Karpas-422 (cell line): ENCODE measurements at regions not wholly inside any gene's neighbourhood (a gene's known extent, or its start where the extent isn't known, plus 50 kb on each side); places are given as distances from the start of the nearest gene placed in this dataset.

Experiments
- DNase-seq: peaks from one replicate; pipeline ENCODE4 v3.0.0-alpha.2; 2015
- H2AFZ ChIP-seq: fragments of 200-600 bp; sonication (generic); 2 replicates; pipeline ENCODE4 v1.6.1; 2014; ENCODE audit warnings: antibody characterized with exemption, low read length, mixed read lengths
- H3K27ac ChIP-seq: fragments of 200-600 bp; sonication (generic); 2 replicates; pipeline ENCODE4 v1.5.1; 2014; ENCODE audit warnings: mild to moderate bottlenecking, low read length, moderate library complexity
- H3K27me3 ChIP-seq: fragments of 200-600 bp; sonication (generic); 2 replicates; pipeline ENCODE4 v1.6.1; 2014; ENCODE audit warnings: low read length, mixed read lengths
- H3K36me3 ChIP-seq: fragments of 200-600 bp; sonication (generic); 2 replicates; pipeline ENCODE4 v1.6.1; 2014; ENCODE audit warnings: low read length, mixed read lengths; ENCODE audit not compliant: insufficient read depth
- H3K4me1 ChIP-seq: fragments of 200-600 bp; sonication (generic); 2 replicates; pipeline ENCODE4 v1.6.1; 2014; ENCODE audit warnings: mild to moderate bottlenecking, low read length, mixed read lengths
- H3K4me2 ChIP-seq: fragments of 200-600 bp; sonication (generic); 2 replicates; pipeline ENCODE4 v1.6.1; 2014; ENCODE audit warnings: low read length, low read depth, mild to moderate bottlenecking; ENCODE audit not compliant: poor library complexity, severe bottlenecking
- H3K4me3 ChIP-seq: fragments of 200-600 bp; sonication (generic); 2 replicates; pipeline ENCODE4 v1.5.1; 2014; ENCODE audit warnings: mild to moderate bottlenecking, antibody characterized with exemption, low read length, mixed read lengths
- H3K79me2 ChIP-seq: fragments of 200-600 bp; sonication (generic); 2 replicates; pipeline ENCODE4 v1.6.1; 2014; ENCODE audit warnings: mild to moderate bottlenecking, low read length, mixed read lengths
- H3K9ac ChIP-seq: fragments of 200-600 bp; sonication (generic); 2 replicates; pipeline ENCODE4 v1.6.0; 2014; ENCODE audit warnings: low read length
- H3K9me2 ChIP-seq: fragments of 200-600 bp; sonication (generic), shearing (Covaris generic); replicated peaks from 2 replicates; pipeline ENCODE4 v1.6.0; 2014; ENCODE audit warnings: mild to moderate bottlenecking, low read length, moderate library complexity; ENCODE audit not compliant: insufficient read depth
- H3K9me3 ChIP-seq: fragments of 300-700, 200-600 bp; sonication (generic); 2 replicates; pipeline ENCODE4 v1.6.1; 2014; ENCODE audit warnings: low read length, mixed read lengths
- H4K20me1 ChIP-seq: fragments of 200-600 bp; sonication (generic); 2 replicates; pipeline ENCODE4 v1.6.1; 2014; ENCODE audit warnings: mild to moderate bottlenecking, antibody characterized with exemption, low read length, low read depth; ENCODE audit not compliant: insufficient read depth

- DNase-seq = no peak
- no peaks in the 10 kb centered on the region for H3K36me3 ChIP-seq
- H3K9ac ChIP-seq = no peak overlapping the region
- H3K27ac ChIP-seq = no peak overlapping the region
- H4K20me1 ChIP-seq = no peaks in the 10 kb centered on the region
- H3K9me3 ChIP-seq = no peaks in the 10 kb centered on the region
- no peak overlapping the region for H3K4me2 ChIP-seq
- no peaks in the 10 kb centered on the region for H3K79me2 ChIP-seq
- no peaks in the 10 kb centered on the region for H3K9me2 ChIP-seq
- H3K4me3 ChIP-seq = no peak overlapping the region
- no peaks in the 10 kb centered on the region for H3K27me3 ChIP-seq
- H3K4me1 ChIP-seq = no peaks in the 10 kb centered on the region
- no peak overlapping the region for H2AFZ ChIP-seq
Observed at GRCh38 chr12:69059465-69060457, 126.8 kb upstream of the CPM start.

DNA sequence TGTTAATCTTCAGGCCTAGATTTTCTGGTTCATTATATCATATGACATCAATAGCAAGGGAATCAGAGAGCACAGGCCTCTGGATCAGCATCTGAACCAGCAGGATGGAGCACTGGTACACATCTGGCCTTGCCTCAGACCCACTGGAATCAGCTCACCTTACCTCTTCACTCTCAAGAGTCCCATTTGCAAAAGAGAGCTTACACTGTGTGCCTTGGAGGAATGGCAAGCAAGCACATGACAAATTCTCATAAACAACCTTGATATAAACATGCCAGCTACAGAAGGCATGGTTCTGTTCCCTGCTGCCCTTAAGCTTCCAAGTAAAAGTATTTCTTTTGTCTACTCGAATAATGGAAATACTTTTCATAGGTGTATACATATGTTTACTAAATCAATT, 128.6 kb upstream of the CPM start:
- H3K36me3 ChIP-seq = no peaks in the 10 kb centered on the region
- no peak overlapping the region for H3K9ac ChIP-seq
- H3K9me2 ChIP-seq = no peaks in the 10 kb centered on the region
- H4K20me1 ChIP-seq = no peaks in the 10 kb centered on the region
- no peaks in the 10 kb centered on the region for H3K27me3 ChIP-seq
- no peak overlapping the region for H3K27ac ChIP-seq
- no peak overlapping the region for H2AFZ ChIP-seq
- H3K79me2 ChIP-seq = no peaks in the 10 kb centered on the region
- H3K9me3 ChIP-seq = no peaks in the 10 kb centered on the region
- no peak overlapping the region for H3K4me3 ChIP-seq
- H3K4me1 ChIP-seq = no peaks in the 10 kb centered on the region
- H3K4me2 ChIP-seq = no peak overlapping the region
- DNase-seq = no peak

- H3K9me2 ChIP-seq = no peaks in the 10 kb centered on the region
- no peaks in the 10 kb centered on the region for H3K4me1 ChIP-seq
- no peak overlapping the region for H3K9ac ChIP-seq
- H2AFZ ChIP-seq = no peak overlapping the region
- H3K4me2 ChIP-seq = no peak overlapping the region
- no peak overlapping the region for H3K4me3 ChIP-seq
- H3K36me3 ChIP-seq = no peaks in the 10 kb centered on the region
- no peaks in the 10 kb centered on the region for H3K9me3 ChIP-seq
- DNase-seq = no peak
- H3K27ac ChIP-seq = no peak overlapping the region
- H4K20me1 ChIP-seq = no peaks in the 10 kb centered on the region
- no peaks in the 10 kb centered on the region for H3K27me3 ChIP-seq
- no peaks in the 10 kb centered on the region for H3K79me2 ChIP-seq
Observed at GRCh38 chr12:69062621-69063237, 129.8 kb upstream of the CPM start.

DNA sequence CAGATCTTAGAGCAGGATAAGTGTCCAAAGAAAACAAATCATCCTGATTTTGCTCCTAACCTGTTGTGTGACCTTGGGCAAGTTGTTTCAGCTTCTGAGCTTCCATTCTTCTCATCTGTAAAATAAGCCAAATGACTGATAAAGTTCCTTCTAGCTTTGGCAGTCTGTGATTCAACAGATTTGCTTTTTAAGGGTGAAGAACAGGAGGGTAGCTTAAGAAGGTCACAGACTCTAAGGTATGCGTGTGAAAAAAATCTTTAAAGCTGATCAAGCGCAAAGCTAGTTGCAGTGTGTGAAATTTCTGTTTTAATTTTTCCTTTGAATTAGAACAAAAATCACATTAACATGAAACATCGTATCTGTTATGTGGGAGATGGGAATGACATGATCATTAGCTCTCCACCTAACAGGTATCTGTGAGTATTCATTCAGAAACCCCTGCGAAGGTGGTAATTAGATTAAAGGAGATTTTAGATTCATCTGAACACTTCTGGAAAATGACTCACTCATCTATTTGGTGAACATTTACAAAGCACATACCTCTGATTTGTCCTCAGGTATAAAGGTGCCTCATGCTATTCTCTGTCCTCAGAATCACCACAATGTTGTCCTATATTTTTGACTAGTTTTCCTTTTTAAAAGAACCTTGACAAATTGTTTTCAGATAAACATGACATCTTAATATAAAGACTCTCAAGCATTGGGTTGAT, 131.9 kb upstream of the CPM start:
- Histone ChIP-seq H3K9ac (no peak overlapping the region), H3K9me3 (no peaks in the 10 kb centered on the region), H3K4me1 (no peaks in the 10 kb centered on the region), H3K27me3 (no peaks in the 10 kb centered on the region), H3K36me3 (no peaks in the 10 kb centered on the region), H3K27ac (no peak overlapping the region), H3K4me2 (no peak overlapping the region), H3K79me2 (no peaks in the 10 kb centered on the region), H3K4me3 (no peak overlapping the region), H2AFZ (no peak overlapping the region), H3K9me2 (no peaks in the 10 kb centered on the region), H4K20me1 (no peaks in the 10 kb centered on the region)
- no peak for DNase-seq

DNA sequence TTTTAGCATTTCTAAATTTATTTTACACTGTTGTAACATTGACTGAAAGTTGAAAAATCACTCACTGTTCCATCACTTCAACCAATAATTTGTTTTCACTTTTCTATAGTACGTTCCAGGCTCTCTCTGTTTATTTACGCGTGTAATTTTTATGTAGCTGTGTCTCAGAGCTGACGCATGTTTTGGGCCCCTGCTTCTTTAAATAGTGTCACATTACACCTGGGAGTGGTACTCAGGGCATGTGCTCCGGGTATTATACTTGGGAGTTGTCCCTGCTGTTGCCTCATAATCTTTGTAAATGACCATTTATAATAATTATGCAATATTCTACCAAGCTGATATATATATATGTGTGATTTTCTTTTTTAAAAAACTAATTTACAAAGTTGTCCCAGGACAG, 132.8 kb upstream of the CPM start:
- DNase-seq = no peak
- H2AFZ ChIP-seq = no peak overlapping the region
- no peak overlapping the region for H3K9ac ChIP-seq
- H3K27ac ChIP-seq = no peak overlapping the region
- no peaks in the 10 kb centered on the region for H3K9me3 ChIP-seq
- no peaks in the 10 kb centered on the region for H3K9me2 ChIP-seq
- H4K20me1 ChIP-seq = no peaks in the 10 kb centered on the region
- H3K79me2 ChIP-seq = no peaks in the 10 kb centered on the region
- no peaks in the 10 kb centered on the region for H3K36me3 ChIP-seq
- no peak overlapping the region for H3K4me2 ChIP-seq
- no peaks in the 10 kb centered on the region for H3K27me3 ChIP-seq
- no peak overlapping the region for H3K4me3 ChIP-seq
- H3K4me1 ChIP-seq = no peaks in the 10 kb centered on the region

- no peak overlapping the region for H3K4me2 ChIP-seq
- H3K27ac ChIP-seq = no peak overlapping the region
- no peaks in the 10 kb centered on the region for H4K20me1 ChIP-seq
- no peak overlapping the region for H3K9ac ChIP-seq
- H3K9me2 ChIP-seq = no peaks in the 10 kb centered on the region
- no peaks in the 10 kb centered on the region for H3K27me3 ChIP-seq
- DNase-seq = no peak
- H3K4me3 ChIP-seq = no peak overlapping the region
- H3K79me2 ChIP-seq = no peaks in the 10 kb centered on the region
- no peaks in the 10 kb centered on the region for H3K9me3 ChIP-seq
- no peaks in the 10 kb centered on the region for H3K4me1 ChIP-seq
- no peak overlapping the region for H2AFZ ChIP-seq
- no peaks in the 10 kb centered on the region for H3K36me3 ChIP-seq
Observed at GRCh38 chr12:69066492-69067373, 133.8 kb upstream of the CPM start.

DNA sequence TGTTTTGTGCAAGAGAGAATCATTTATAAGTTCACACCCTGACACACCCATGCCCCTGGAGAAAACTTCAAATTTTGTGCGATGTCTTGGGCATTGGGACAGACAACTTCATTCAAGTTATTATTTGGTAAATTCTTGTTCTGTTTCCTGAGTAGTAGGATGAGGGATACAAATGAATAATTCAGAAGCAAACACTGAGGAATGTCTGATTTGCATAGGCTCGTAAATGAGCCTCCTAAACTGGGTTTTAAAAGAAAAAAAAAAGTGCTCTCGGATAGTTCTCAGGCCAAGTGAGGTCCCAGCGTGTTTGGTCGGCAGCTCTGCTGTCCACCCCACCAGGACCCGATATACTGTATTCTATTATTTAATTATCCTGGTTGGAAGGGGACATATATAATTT, 134.7 kb upstream of the CPM start:
- H3K79me2 ChIP-seq = no peaks in the 10 kb centered on the region
- no peak overlapping the region for H2AFZ ChIP-seq
- no peaks in the 10 kb centered on the region for H3K9me2 ChIP-seq
- H3K9me3 ChIP-seq = no peaks in the 10 kb centered on the region
- no peaks in the 10 kb centered on the region for H3K27me3 ChIP-seq
- H3K4me1 ChIP-seq = no peaks in the 10 kb centered on the region
- no peaks in the 10 kb centered on the region for H4K20me1 ChIP-seq
- no peak overlapping the region for H3K4me3 ChIP-seq
- no peak for DNase-seq
- H3K36me3 ChIP-seq = no peaks in the 10 kb centered on the region
- H3K9ac ChIP-seq = no peak overlapping the region
- H3K4me2 ChIP-seq = no peak overlapping the region
- H3K27ac ChIP-seq = no peak overlapping the region
